WTC11 (cell line): ENCODE measurements at regions not wholly inside any gene's neighbourhood (a gene's known extent, or its start where the extent isn't known, plus 50 kb on each side); places are given as distances from the start of the nearest gene placed in this dataset.

Experiments
- ATF6 ChIP-seq: sonication (generic); formaldehyde crosslinking; IDR thresholded peaks from 2 replicates; pipeline ENCODE4 v1.8.1; 2023; ENCODE audit warnings: mild to moderate bottlenecking, missing genetic modification reagents
- CREM ChIP-seq: sonication (generic); formaldehyde crosslinking; IDR thresholded peaks from 2 replicates; pipeline ENCODE4 v1.8.1; 2022; ENCODE audit warnings: mild to moderate bottlenecking, missing genetic modification reagents, moderate library complexity
- CTCF ChIP-seq: fragments of 200-600 bp; IDR thresholded peaks from 2 replicates; pipeline ENCODE4 v1.8.0; 2022; ENCODE audit warnings: antibody characterized with exemption
- E2F5 ChIP-seq: sonication (generic); formaldehyde crosslinking; IDR thresholded peaks from 2 replicates; pipeline ENCODE4 v1.8.1; 2022; ENCODE audit warnings: mild to moderate bottlenecking, moderate library complexity, missing genetic modification reagents
- EMX1 ChIP-seq: fragments of 250-450 bp; sonication (Bioruptor Pico); IDR thresholded peaks from 2 replicates; pipeline ENCODE4 v1.8.0; 2021; ENCODE audit warnings: mild to moderate bottlenecking
- GABPB1 ChIP-seq: sonication (generic); formaldehyde crosslinking; IDR thresholded peaks from 2 replicates; pipeline ENCODE4 v1.8.1; 2023; ENCODE audit warnings: mild to moderate bottlenecking, missing genetic modification reagents
- KAT7 ChIP-seq: sonication (generic); formaldehyde crosslinking; IDR thresholded peaks from 2 replicates; pipeline ENCODE4 v1.8.1; 2023; ENCODE audit warnings: missing genetic modification reagents, mild to moderate bottlenecking, borderline replicate concordance
- MAX ChIP-seq: sonication (generic); formaldehyde crosslinking; IDR thresholded peaks from 2 replicates; pipeline ENCODE4 v1.8.0; 2022; ENCODE audit warnings: mild to moderate bottlenecking, missing genetic modification reagents
- MLX ChIP-seq: sonication (generic); formaldehyde crosslinking; IDR thresholded peaks from 2 replicates; pipeline ENCODE4 v1.8.1; 2023; ENCODE audit warnings: mild to moderate bottlenecking, missing genetic modification reagents, moderate library complexity
- NR2C2 ChIP-seq: sonication (generic); formaldehyde crosslinking; IDR thresholded peaks from 2 replicates; pipeline ENCODE4 v1.8.0; 2022; ENCODE audit warnings: mild to moderate bottlenecking, missing genetic modification reagents
- USF2 ChIP-seq: sonication (generic); formaldehyde crosslinking; IDR thresholded peaks from 2 replicates; pipeline ENCODE4 v1.8.1; 2023; ENCODE audit warnings: mild to moderate bottlenecking, missing genetic modification reagents, moderate library complexity

DNA sequence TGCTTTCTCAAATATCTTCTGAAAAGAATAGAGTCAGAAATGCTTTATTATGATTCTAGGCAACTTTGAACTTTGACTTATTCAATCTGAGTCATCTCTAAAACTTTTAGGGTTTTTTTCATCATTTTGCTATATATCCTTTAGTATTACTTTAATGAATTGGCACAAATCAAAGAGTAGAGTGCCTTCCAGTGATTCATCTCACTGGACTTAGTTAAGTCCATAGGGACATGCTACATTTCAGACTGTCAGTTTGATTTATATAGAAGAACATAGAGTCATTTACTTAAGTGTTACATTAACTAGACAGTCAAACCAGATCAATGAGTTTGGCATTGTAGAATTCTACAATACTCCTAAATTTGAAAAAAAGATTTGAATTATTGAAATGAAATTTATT is 1235.7 kb upstream of the MAP3K7 start:
- TF ChIP-seq CREM (CRISPR knock-in tag), result no peak
- TF ChIP-seq ATF6, result no peak
- TF ChIP-seq MLX (CRISPR knock-in tag), result no peak
- TF ChIP-seq CTCF, result no peak
- TF ChIP-seq KAT7 (CRISPR knock-in tag), result no peak
- TF ChIP-seq NR2C2, result no peak
- TF ChIP-seq MAX (CRISPR knock-in tag), result no peak
- no peak for TF ChIP-seq USF2 (CRISPR knock-in tag)
- TF ChIP-seq GABPB1 (CRISPR knock-in tag), result no peak
- TF ChIP-seq E2F5, result no peak
- no peak for TF ChIP-seq EMX1 (CRISPR knock-in tag)
